ENCODE measurements at regions not wholly inside any gene's neighbourhood (a gene's known extent, or its start where the extent isn't known, plus 50 kb on each side); places are given as distances from the start of the nearest gene placed in this dataset.

GRCh38 chr10:107919626-107920235 is 755.2 kb upstream of the SORCS1 start:
- H3K36me3 Mint-ChIP-seq: no peaks in the 10 kb centered on the region
- no peak overlapping the region for H3K27ac Mint-ChIP-seq
- peaks cover 18% of the 10 kb centered on the region for H3K9me3 Mint-ChIP-seq (ENCODE audit: low read depth)
- peaks cover 9% of the 10 kb centered on the region for H3K27me3 Mint-ChIP-seq
- H3K4me1 Mint-ChIP-seq (ENCODE audit: low read depth): no peaks in the 10 kb centered on the region
- no peak overlapping the region for H3K4me3 Mint-ChIP-seq

- Mint-ChIP-seq H3K4me3 (no peak overlapping the region), H3K27me3 (peaks cover 9% of the 10 kb centered on the region), H3K4me1 (ENCODE audit: low read depth) (no peaks in the 10 kb centered on the region), H3K36me3 (no peaks in the 10 kb centered on the region), H3K27ac (no peak overlapping the region), H3K9me3 (ENCODE audit: low read depth) (peaks cover 18% of the 10 kb centered on the region)
These were observed 753.7 kb upstream of the SORCS1 start for GRCh38 chr10:107918171-107918570.

- no peaks in the 10 kb centered on the region for H3K36me3 Mint-ChIP-seq
- peaks cover 9% of the 10 kb centered on the region for H3K27me3 Mint-ChIP-seq
- H3K9me3 Mint-ChIP-seq (ENCODE audit: low read depth): peaks cover 10% of the 10 kb centered on the region
- H3K4me3 Mint-ChIP-seq: no peak overlapping the region
- H3K27ac Mint-ChIP-seq: no peak overlapping the region
- H3K4me1 Mint-ChIP-seq (ENCODE audit: low read depth): no peaks in the 10 kb centered on the region
These were observed 750.7 kb upstream of the SORCS1 start for GRCh38 chr10:107915215-107915610.

- Mint-ChIP-seq H3K4me3 (no peak overlapping the region), H3K9me3 (ENCODE audit: low read depth) (peaks cover 10% of the 10 kb centered on the region), H3K27me3 (peaks cover 9% of the 10 kb centered on the region), H3K4me1 (ENCODE audit: low read depth) (no peaks in the 10 kb centered on the region), H3K36me3 (no peaks in the 10 kb centered on the region), H3K27ac (no peak overlapping the region)
These were observed 750.1 kb upstream of the SORCS1 start for GRCh38 chr10:107914450-107915214.

GRCh38 chr10:107913317-107914294 is 749.1 kb upstream of the SORCS1 start:
- H3K36me3 Mint-ChIP-seq: no peaks in the 10 kb centered on the region
- no peak overlapping the region for H3K4me3 Mint-ChIP-seq
- H3K27me3 Mint-ChIP-seq: peaks cover 9% of the 10 kb centered on the region
- no peaks in the 10 kb centered on the region for H3K4me1 Mint-ChIP-seq (ENCODE audit: low read depth)
- H3K27ac Mint-ChIP-seq: no peak overlapping the region
- peaks cover 10% of the 10 kb centered on the region for H3K9me3 Mint-ChIP-seq (ENCODE audit: low read depth)

DNA sequence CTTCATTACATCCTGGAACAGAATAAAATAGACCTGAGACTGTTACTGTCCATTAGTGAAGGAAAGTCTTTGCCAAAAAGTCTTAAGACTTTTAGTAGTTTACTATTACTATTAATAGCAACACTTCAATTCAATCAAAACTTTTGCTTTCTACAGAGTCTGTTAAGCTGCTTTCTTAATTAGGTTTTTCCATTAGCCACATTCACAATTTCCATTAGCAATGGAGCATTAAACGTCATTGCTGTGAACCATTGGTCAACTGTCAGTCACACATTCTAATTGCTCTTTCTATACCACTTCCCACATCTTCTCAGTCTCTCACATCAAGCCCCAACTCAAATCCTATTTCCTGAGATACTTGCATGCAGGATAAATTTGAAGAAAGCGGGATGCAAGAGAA is 736.6 kb upstream of the SORCS1 start:
- no peak overlapping the region for H3K27ac Mint-ChIP-seq
- peaks cover 7% of the 10 kb centered on the region for H3K9me3 Mint-ChIP-seq (ENCODE audit: low read depth)
- no peaks in the 10 kb centered on the region for H3K36me3 Mint-ChIP-seq
- H3K27me3 Mint-ChIP-seq: no peaks in the 10 kb centered on the region
- H3K4me1 Mint-ChIP-seq (ENCODE audit: low read depth): no peaks in the 10 kb centered on the region
- H3K4me3 Mint-ChIP-seq: no peak overlapping the region

DNA sequence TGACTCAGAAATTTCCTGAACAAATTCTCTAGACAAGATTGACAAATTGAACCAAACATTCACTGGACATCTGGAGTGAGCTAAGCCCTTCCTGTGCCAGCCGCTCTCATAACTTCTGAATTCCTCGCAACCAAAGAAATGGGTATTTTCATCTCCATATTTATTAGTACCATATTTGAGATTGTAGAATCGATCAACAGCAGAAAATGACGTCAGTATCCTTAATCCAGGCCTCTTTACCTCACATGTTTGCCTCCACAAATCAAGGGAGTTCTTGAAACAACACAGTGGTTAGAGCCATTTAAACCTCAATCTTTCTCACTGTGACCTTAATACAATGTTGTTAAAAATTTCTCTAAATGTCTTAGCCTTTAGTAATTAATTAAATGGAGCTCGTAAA is 735.6 kb upstream of the SORCS1 start:
- Mint-ChIP-seq H3K9me3 (ENCODE audit: low read depth) (peaks cover 7% of the 10 kb centered on the region), H3K4me1 (ENCODE audit: low read depth) (no peaks in the 10 kb centered on the region), H3K4me3 (no peak overlapping the region), H3K27me3 (no peaks in the 10 kb centered on the region), H3K36me3 (no peaks in the 10 kb centered on the region), H3K27ac (no peak overlapping the region)

DNA sequence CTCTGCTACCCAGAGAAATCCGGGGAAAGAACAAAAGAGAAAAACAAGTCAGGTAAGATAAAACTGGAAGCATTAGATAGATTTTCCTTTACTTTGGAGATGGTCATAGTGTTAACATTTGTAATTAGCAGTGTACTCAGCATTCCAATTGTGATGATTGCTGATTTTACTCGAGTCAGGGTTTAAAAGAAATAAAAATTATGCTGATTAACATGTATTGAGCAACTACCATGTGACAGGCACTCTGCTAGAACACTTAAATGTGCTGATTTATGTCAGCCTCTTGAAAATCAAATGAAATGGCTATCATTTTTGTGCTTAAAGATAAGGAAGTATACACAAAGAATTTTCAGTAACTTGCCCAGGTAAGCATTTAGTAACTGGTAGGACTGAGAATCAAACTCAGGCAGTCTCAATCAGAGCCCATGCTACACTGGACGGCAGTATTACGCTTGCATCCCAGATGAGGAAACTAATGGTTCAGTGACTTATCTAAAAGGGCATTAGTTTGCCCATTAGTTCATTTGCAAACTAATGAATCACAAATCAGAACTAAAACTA is 735.1 kb upstream of the SORCS1 start:
- Mint-ChIP-seq H3K27me3 (no peaks in the 10 kb centered on the region), H3K36me3 (no peaks in the 10 kb centered on the region), H3K27ac (no peak overlapping the region), H3K4me3 (no peak overlapping the region), H3K9me3 (ENCODE audit: low read depth) (peaks cover 7% of the 10 kb centered on the region), H3K4me1 (ENCODE audit: low read depth) (no peaks in the 10 kb centered on the region)

GRCh38 chr10:107899075-107899474 is 734.6 kb upstream of the SORCS1 start:
- no peaks in the 10 kb centered on the region for H3K27me3 Mint-ChIP-seq
- no peak overlapping the region for H3K4me3 Mint-ChIP-seq
- no peak overlapping the region for H3K27ac Mint-ChIP-seq
- peaks cover 7% of the 10 kb centered on the region for H3K9me3 Mint-ChIP-seq (ENCODE audit: low read depth)
- no peaks in the 10 kb centered on the region for H3K36me3 Mint-ChIP-seq
- H3K4me1 Mint-ChIP-seq (ENCODE audit: low read depth): no peaks in the 10 kb centered on the region

- no peaks in the 10 kb centered on the region for H3K4me1 Mint-ChIP-seq (ENCODE audit: low read depth)
- H3K36me3 Mint-ChIP-seq: no peaks in the 10 kb centered on the region
- H3K9me3 Mint-ChIP-seq (ENCODE audit: low read depth): peaks cover 7% of the 10 kb centered on the region
- H3K27ac Mint-ChIP-seq: no peak overlapping the region
- no peaks in the 10 kb centered on the region for H3K27me3 Mint-ChIP-seq
- no peak overlapping the region for H3K4me3 Mint-ChIP-seq
These were observed 733.9 kb upstream of the SORCS1 start for GRCh38 chr10:107898392-107898791.

- no peak overlapping the region for H3K4me3 Mint-ChIP-seq
- H3K4me1 Mint-ChIP-seq (ENCODE audit: low read depth): no peaks in the 10 kb centered on the region
- no peak overlapping the region for H3K27ac Mint-ChIP-seq
- H3K27me3 Mint-ChIP-seq: no peaks in the 10 kb centered on the region
- no peaks in the 10 kb centered on the region for H3K36me3 Mint-ChIP-seq
- no peaks in the 10 kb centered on the region for H3K9me3 Mint-ChIP-seq (ENCODE audit: low read depth)
These were observed 730.0 kb upstream of the SORCS1 start for GRCh38 chr10:107894516-107894915.

- Mint-ChIP-seq H3K36me3 (no peaks in the 10 kb centered on the region), H3K27me3 (no peaks in the 10 kb centered on the region), H3K4me3 (no peak overlapping the region), H3K9me3 (ENCODE audit: low read depth) (no peaks in the 10 kb centered on the region), H3K27ac (no peak overlapping the region), H3K4me1 (ENCODE audit: low read depth) (no peaks in the 10 kb centered on the region)
These were observed 724.6 kb upstream of the SORCS1 start for GRCh38 chr10:107889105-107889504.

DNA sequence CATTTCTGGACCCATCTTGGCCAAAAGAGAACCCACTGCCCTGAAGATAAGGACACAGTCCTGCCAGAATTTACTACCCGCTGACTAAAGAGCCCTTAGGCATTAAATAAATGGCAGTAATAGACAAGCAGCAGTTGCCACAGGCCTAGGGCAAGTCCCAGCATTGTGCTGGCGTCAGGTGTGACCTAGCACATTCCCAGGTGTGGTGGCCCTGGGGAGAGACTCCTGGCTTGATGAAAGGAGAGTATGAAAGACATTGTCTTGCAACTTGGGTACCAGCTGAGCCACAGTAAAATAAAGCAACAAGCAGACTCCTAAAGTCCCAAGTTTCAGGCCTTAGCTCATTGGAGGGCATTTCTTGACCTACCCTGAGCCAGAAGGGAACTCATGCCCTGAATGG is 715.7 kb upstream of the SORCS1 start:
- H3K4me3 Mint-ChIP-seq: no peak overlapping the region
- H3K27me3 Mint-ChIP-seq: no peaks in the 10 kb centered on the region
- H3K27ac Mint-ChIP-seq: no peak overlapping the region
- no peaks in the 10 kb centered on the region for H3K4me1 Mint-ChIP-seq (ENCODE audit: low read depth)
- no peaks in the 10 kb centered on the region for H3K36me3 Mint-ChIP-seq
- peaks cover 10% of the 10 kb centered on the region for H3K9me3 Mint-ChIP-seq (ENCODE audit: low read depth)

- H3K36me3 Mint-ChIP-seq: no peaks in the 10 kb centered on the region
- H3K27ac Mint-ChIP-seq: no peak overlapping the region
- H3K4me1 Mint-ChIP-seq (ENCODE audit: low read depth): no peaks in the 10 kb centered on the region
- H3K27me3 Mint-ChIP-seq: no peaks in the 10 kb centered on the region
- peaks cover 9% of the 10 kb centered on the region for H3K9me3 Mint-ChIP-seq (ENCODE audit: low read depth)
- H3K4me3 Mint-ChIP-seq: no peak overlapping the region
These were observed 708.5 kb upstream of the SORCS1 start for GRCh38 chr10:107873007-107873406.

GRCh38 chr10:107865691-107866090 is 701.2 kb upstream of the SORCS1 start:
- no peaks in the 10 kb centered on the region for H3K4me1 Mint-ChIP-seq (ENCODE audit: low read depth)
- H3K36me3 Mint-ChIP-seq: no peaks in the 10 kb centered on the region
- H3K9me3 Mint-ChIP-seq (ENCODE audit: low read depth): peaks cover 3% of the 10 kb centered on the region
- H3K27ac Mint-ChIP-seq: no peak overlapping the region
- H3K4me3 Mint-ChIP-seq: no peak overlapping the region
- H3K27me3 Mint-ChIP-seq: no peaks in the 10 kb centered on the region
